ENCODE measurements at regions not wholly inside any gene's neighbourhood (a gene's known extent, or its start where the extent isn't known, plus 50 kb on each side); places are given as distances from the start of the nearest gene placed in this dataset.
"Not testable (repeated sequence)": the region's sequence is repeated elsewhere in the genome, so short reads cannot be mapped to it uniquely, and the experiment has no call there.

DNA sequence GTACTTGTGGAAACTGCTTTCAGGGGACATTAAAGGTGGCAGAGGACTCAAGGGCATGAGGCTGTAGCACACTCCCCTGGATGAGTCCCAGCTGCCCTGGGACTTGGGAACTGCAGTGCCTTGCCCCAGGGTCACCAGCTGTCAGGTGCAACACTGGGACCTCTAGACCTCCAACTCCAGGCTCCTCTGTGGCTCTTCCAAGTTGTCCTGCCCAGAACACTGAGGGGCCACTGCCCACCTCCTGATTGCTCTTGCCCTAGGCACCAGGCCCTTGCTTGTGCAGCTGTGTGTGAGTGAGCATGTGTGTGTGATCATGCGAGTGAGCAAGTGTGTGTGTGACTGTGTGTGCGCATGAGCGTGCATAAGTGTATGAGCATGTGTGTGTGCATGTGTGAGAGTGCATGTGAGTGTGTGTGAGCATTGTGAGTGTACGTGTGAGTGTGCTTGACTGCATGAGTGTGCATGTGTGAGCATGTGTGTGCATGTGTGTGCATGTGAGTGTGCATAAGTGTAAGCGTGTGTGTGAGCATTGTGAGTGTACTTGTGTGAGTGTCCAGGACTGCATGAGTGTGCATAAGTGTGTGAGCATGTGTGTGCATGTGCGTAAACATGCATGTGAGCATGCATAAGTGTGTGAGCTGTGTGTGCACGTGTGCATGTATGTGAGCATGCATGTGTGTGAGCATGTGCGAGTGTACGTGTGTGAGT is 301.5 kb downstream of the NDUFA10 start:
- TF ChIP-seq, protein P1, sequence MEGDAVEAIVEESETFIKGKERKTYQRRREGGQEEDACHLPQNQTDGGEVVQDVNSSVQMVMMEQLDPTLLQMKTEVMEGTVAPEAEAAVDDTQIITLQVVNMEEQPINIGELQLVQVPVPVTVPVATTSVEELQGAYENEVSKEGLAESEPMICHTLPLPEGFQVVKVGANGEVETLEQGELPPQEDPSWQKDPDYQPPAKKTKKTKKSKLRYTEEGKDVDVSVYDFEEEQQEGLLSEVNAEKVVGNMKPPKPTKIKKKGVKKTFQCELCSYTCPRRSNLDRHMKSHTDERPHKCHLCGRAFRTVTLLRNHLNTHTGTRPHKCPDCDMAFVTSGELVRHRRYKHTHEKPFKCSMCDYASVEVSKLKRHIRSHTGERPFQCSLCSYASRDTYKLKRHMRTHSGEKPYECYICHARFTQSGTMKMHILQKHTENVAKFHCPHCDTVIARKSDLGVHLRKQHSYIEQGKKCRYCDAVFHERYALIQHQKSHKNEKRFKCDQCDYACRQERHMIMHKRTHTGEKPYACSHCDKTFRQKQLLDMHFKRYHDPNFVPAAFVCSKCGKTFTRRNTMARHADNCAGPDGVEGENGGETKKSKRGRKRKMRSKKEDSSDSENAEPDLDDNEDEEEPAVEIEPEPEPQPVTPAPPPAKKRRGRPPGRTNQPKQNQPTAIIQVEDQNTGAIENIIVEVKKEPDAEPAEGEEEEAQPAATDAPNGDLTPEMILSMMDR (IDR thresholded peaks at IDR 0.05; ENCODE audit: low read depth, low read length), result no peak
- DNase-seq (ENCODE audit: extremely low read depth, low read depth), result no peak

DNA sequence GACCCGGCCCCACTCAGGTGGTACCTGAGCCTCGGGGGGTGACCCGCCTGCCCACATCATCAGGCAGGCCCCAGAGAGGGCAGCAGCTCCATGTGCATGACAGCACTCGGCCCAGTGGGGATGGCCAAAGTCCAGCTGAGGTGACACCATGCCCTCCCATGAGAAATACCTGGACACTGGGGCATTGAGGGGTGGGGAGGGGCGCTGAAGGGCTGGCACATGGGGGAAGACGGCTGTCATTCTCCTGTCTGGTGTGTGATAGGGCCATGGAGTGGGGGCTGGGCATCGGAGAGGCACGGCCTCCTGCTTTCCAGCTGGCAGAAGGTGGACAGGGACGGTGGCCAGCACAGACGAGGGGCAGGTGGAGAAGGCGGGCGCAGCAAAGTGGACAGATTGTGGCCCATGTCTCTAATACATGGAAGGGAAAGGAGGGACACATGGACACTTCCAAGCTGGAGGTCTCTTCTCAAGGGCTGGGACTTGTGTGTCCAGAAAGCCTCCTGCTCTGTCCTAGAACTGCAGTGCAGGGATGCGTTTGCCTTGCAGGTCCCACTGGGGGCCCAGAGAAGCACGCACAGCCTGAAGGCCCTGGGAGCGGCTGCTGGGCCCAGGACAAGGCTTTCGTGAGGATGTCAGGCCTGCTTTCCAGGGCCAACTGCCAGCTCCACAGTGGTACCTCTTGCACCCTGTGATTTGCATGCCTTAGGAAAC is 302.2 kb downstream of the NDUFA10 start:
- TF ChIP-seq, protein P1 (IDR thresholded peaks at IDR 0.05; ENCODE audit: low read depth, low read length), result no peak
- no peak for DNase-seq (ENCODE audit: extremely low read depth, low read depth)

DNA sequence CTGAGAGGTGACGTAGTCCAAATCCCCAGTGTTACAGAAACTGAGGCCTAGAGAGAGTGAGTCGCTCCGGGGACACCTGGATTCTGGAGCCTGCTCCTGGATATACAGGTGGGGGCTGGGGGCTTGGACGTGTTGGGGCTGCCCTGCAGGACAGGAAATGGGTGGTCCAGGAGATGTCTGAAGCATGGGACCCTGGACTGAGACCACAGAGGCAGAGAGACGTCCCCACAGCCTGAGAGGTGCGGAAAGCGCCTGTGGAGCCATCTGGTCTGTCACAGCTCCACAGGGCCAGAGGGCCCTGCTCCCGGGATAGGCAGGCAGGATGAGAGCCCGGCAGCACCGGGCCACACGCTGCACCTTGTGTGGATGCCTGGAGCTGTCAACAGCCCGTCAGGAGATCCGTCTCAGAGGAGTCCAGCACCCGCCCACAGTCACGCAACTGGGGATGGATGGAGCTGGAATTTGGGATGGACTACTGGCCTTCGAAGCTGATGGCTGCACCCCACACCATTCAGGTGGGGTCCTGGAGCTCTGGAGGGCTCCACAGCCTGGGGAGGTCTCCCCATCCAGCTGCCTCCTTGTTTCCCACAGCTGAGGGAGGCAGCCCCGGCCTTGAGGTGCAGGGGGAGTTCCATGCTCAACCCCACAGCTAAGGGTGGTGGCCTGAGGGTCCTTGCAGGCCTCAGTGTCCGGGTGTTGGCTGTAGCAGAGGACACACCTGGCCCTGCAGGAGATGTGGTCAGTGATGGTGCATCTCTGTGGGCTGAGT is 303.0 kb downstream of the NDUFA10 start:
- TF ChIP-seq, protein P1 (IDR thresholded peaks at IDR 0.05; ENCODE audit: low read depth, low read length), result no peak
- DNase-seq (ENCODE audit: extremely low read depth, low read depth), result no peak

DNA sequence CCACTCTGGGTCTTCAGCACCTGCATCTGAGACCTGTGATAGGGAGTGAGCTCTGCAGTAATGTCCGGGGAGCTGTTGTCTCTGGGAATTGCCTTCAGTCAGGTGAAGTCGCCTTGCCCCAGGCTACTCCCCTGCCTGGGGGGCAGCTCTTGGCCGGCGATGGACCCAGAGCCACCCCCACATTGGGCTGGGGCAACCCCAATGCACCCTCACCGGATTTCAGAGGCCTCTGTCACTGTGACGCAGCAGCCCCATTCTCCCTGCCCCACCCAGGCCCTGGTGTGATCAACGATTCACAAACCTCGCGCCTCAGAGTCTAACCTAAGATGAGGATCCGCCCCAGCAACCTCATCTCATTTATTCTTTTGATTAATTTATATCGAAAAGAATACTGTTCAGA is 303.6 kb downstream of the NDUFA10 start:
- no peak for DNase-seq (ENCODE audit: extremely low read depth, low read depth)
- TF ChIP-seq, protein P1 (IDR thresholded peaks at IDR 0.05; ENCODE audit: low read depth, low read length), result no peak

DNA sequence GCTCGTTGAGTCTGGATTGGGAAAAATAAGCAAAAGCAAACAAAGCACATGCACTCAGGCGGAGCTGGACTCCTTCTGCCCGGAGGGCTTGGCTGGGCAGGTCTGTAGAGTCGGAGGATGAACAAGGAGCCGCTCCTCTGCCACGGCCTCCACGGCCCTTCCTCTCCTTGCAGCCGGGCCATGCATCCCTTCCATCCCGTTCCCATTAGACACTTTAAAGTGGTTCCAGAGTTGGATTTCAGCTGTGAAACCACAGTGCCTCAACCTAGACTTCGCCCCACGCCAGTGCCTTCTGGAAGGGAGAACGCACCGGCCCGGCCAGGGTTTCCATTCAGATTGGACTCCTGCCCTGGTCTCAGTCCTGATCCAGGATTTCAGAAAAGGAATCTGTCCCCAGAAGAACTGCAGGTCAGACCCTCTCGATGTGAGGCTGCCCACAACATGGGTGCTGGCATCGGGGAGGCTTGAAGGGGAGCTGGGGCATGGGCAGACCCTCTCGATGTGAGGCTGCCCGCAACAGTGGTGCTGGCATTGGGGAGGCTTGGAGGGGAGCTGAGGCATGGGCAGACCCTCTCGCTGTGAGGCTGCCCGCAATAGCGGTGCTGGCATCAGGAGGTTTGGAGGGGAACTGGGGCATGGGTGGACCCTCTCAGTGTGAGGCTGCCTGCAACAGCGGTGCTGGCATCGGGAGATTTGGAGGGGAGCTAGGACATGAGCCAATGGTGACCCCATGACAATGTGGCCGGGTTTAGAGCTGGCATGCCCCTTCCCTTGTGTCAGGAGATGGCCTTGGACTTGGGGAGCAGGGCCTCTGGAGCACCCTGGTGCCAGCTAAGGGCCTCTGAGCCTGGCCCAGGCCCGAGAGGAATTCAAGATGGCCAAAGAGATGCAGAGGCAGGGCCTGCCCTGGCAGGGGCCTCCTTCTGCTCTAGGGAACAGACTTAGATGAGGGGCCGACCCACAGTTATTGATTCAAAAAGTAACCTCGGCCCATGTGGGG is 304.5 kb downstream of the NDUFA10 start:
- TF ChIP-seq, protein P1 (IDR thresholded peaks at IDR 0.05; ENCODE audit: low read depth, low read length), result no peak

DNA sequence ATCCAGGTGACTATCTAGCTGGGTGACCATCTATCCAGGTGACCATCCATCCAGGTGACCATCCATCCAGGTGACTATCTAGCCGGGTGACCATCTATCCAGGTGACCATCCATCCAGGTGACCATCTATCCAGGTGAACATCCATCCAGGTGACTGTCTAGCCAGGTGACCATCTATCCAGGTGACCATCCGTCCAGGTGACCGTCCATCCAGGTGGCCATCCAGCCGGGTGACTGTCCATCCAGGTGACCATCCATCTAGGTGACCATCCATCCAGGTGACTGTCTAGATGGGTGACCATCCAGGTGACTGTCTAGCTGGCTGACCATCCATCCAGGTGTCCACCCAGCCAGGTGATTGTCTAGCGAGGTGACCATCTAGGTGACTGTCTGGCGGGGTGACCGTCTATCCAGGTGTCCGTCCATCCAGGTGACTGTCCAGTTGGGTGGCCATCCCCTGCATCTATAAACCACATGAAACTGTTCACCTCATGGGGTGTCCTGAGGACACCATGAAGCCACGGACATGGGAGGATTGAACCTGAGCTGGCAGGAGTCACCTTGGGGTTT is 305.3 kb downstream of the NDUFA10 start:
- TF ChIP-seq, protein P1 (IDR thresholded peaks at IDR 0.05; ENCODE audit: low read depth, low read length), result no peak
- DNase-seq (ENCODE audit: extremely low read depth, low read depth), result no peak

More for the DNA sequence above, 304.5 kb downstream of the NDUFA10 start:
- DNase-seq (ENCODE audit: extremely low read depth, low read depth), result no peak

DNA sequence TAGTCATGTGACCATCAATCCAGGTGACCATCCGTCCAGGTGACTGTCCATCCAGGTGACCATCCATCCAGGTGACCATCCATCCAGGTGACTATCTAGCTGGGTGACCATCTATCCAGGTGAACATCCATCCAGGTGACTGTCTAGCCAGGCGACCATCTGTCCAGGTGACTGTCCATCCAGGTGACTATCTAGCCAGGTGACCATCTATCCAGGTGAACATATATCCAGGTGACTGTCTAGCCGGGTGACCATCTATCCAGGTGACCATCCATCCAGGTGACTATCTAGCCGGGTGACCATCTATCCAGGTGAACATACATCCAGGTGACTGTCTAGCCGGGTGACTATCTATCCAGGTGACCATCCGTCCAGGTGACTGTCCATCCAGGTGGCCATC is 306.2 kb downstream of the NDUFA10 start:
- DNase-seq (ENCODE audit: extremely low read depth, low read depth), result not testable (repeated sequence)
